HepG2 (cell line): ENCODE measurements at regions not wholly inside any gene's neighbourhood (a gene's known extent, or its start where the extent isn't known, plus 50 kb on each side); places are given as distances from the start of the nearest gene placed in this dataset.

Source experiments
- ATAC-seq: fragments of 200-7000 bp; cut with Tn5 transposase; 3 replicates; pipeline ENCODE4 v1.9.1; 2020; ENCODE audit warnings: mild to moderate bottlenecking, moderate library complexity
- BruUV-seq: library from RNA; stranded (reverse); fragments of 400-500 nt; replicated peaks from 2 replicates; lab custom pipeline; 2021; lab: Mats Ljungman, UMichigan
- CTCF ChIA-PET: fragments of 300-600 bp; formaldehyde crosslinking; extraction: SDS; loops from one replicate; lab custom pipeline; 2021; ENCODE audit warnings: low total read pairs, inconsistent platforms, low intra/inter-chr PET ratio; lab: Yijun Ruan, JAX
- POLR2A ChIA-PET: fragments of 350-600 bp; sonication (Branson Sonifier 250); formaldehyde crosslinking; loops from one replicate; lab custom pipeline; 2020; ENCODE audit warnings: antibody characterized with exemption, inconsistent platforms; lab: Yijun Ruan, JAX
- DNase-seq: peaks from one replicate; pipeline ENCODE4 v3.0.0-alpha.2; 2015; ENCODE audit warnings: low spot score
- FAIRE-seq: peaks from 3 replicates; lab custom pipeline; 2011; peaks lifted over from hg19 to GRCh38; lab: Jason Lieb, UNC
- H2AFZ ChIP-seq: one replicate; pipeline ENCODE4 v1.6.1; 2011; ENCODE audit warnings: low read length, inconsistent platforms
- H3K27ac ChIP-seq: fragments of 300-600 bp; 3 replicates; pipeline ENCODE4 v1.8.0; 2011; ENCODE audit warnings: mixed run types, mild to moderate bottlenecking, mixed read lengths, low read length, inconsistent platforms; ENCODE audit not compliant: insufficient read depth; ENCODE audit errors: extremely low read length
- H3K27me3 ChIP-seq, 2 experiments: fragments of 200-600 bp in 1 of 2; 2 replicates in 1 of 2; 3 replicates in 1 of 2; pipeline versions ENCODE4 v1.6.0 to v1.8.0; 2011; ENCODE audit warnings: low read length in 2 of 2, mild to moderate bottlenecking in 2 of 2, moderate library complexity in 2 of 2, inconsistent platforms in 1 of 2; ENCODE audit not compliant: insufficient read depth in 2 of 2, control insufficient read depth in 1 of 2
- H3K36me3 ChIP-seq, 2 experiments: fragments of 200-600 bp in 1 of 2; replicated peaks in 1 of 2; 2 replicates in 1 of 2; 3 replicates in 1 of 2; pipeline versions ENCODE4 v1.5.1 to v1.8.0; 2011; ENCODE audit warnings: low read length in 2 of 2, inconsistent platforms in 1 of 2; ENCODE audit not compliant: insufficient read depth in 2 of 2, control insufficient read depth in 1 of 2
- H3K4me1 ChIP-seq: 2 replicates; pipeline ENCODE4 v1.5.1; 2012; ENCODE audit warnings: low read length, inconsistent platforms; ENCODE audit not compliant: insufficient read depth
- H3K4me2 ChIP-seq: 2 replicates; pipeline ENCODE4 v1.6.0; 2011; ENCODE audit warnings: low read depth, low read length, inconsistent platforms
- H3K4me3 ChIP-seq, 3 experiments: fragments of 200-600 bp in 1 of 3; sonication (generic), shearing (Covaris generic) in 1 of 3; replicated peaks in 1 of 3; 2 replicates each; pipeline ENCODE4 v1.5.1; 2011 to 2016; ENCODE audit warnings: low read length in 3 of 3, inconsistent platforms in 2 of 3, low read depth in 2 of 3, mild to moderate bottlenecking in 2 of 3, control low read depth in 1 of 3, mixed read lengths in 1 of 3; ENCODE audit not compliant: insufficient read depth in 1 of 3
- H3K79me2 ChIP-seq: one replicate; pipeline ENCODE4 v1.6.1; 2011; ENCODE audit warnings: low read length, inconsistent platforms; ENCODE audit not compliant: insufficient read depth
- H3K9ac ChIP-seq: 2 replicates; pipeline ENCODE4 v1.6.0; 2011; ENCODE audit warnings: mild to moderate bottlenecking, low read depth, low read length, inconsistent platforms; ENCODE audit not compliant: insufficient read depth
- H3K9me3 ChIP-seq: 2 replicates; pipeline ENCODE4 v1.5.1; 2012; ENCODE audit warnings: mild to moderate bottlenecking, low read length
- H4K20me1 ChIP-seq: 2 replicates; pipeline ENCODE4 v1.6.0; 2011; ENCODE audit warnings: inconsistent platforms, mild to moderate bottlenecking, low read length, moderate library complexity; ENCODE audit not compliant: insufficient read depth
- CBX2 ChIP-seq, 2 experiments: fragments of 200-600 bp in 1 of 2; sonication (generic); formaldehyde crosslinking in 1 of 2; IDR thresholded peaks; 2 replicates each; pipeline versions ENCODE4 v1.7.0 to v1.8.1; 2018 to 2022; ENCODE audit warnings: low read depth in 2 of 2, low read length in 1 of 2, mild to moderate bottlenecking in 1 of 2, missing genetic modification reagents in 1 of 2
- ELK4 ChIP-seq: sonication (generic); formaldehyde crosslinking; IDR thresholded peaks from 2 replicates; pipeline ENCODE4 v1.9.0; 2021; ENCODE audit warnings: missing genetic modification reagents, borderline replicate concordance
- SP140L ChIP-seq: sonication (generic); formaldehyde crosslinking; IDR thresholded peaks from 2 replicates; pipeline ENCODE4 v1.4.0; 2020; ENCODE audit warnings: missing genetic modification reagents, borderline replicate concordance
- ZC3H4 ChIP-seq: sonication (generic); formaldehyde crosslinking; IDR thresholded peaks from 2 replicates; pipeline ENCODE4 v1.4.0; 2020; ENCODE audit warnings: missing genetic modification reagents, borderline replicate concordance
- ZFP37 ChIP-seq: sonication (generic); formaldehyde crosslinking; IDR thresholded peaks from 2 replicates; pipeline ENCODE4 v1.4.0; 2020; ENCODE audit warnings: missing genetic modification reagents, borderline replicate concordance
- ZFP82 ChIP-seq: sonication (generic); formaldehyde crosslinking; IDR thresholded peaks from 2 replicates; pipeline ENCODE4 v1.5.1; 2020; ENCODE audit warnings: mild to moderate bottlenecking, missing genetic modification reagents, borderline replicate concordance
- ZNF567 ChIP-seq: sonication (generic); formaldehyde crosslinking; IDR thresholded peaks from 2 replicates; pipeline ENCODE4 v1.8.1; 2023; ENCODE audit warnings: mild to moderate bottlenecking, missing genetic modification reagents, borderline replicate concordance
- ZSCAN29 ChIP-seq: sonication (generic); formaldehyde crosslinking; conservative IDR thresholded peaks from 2 replicates; pipeline ENCODE4 v1.4.0; 2020; ENCODE audit warnings: mild to moderate bottlenecking, missing genetic modification reagents
- WGBS: methylation state at CpG from one replicate; pipeline ENCODE4 v1.1.6; 2017; ENCODE audit warnings: low lambda C conversion rate; 5-methylcytosine and 5-hydroxymethylcytosine counted together
- in situ Hi-C: cut with HindIII; loops from 2 replicates; pipeline ENCODE4 v1.10.0; 2017; ENCODE audit warnings: low pct_unique_long_range_greater_than_20kb; ENCODE audit not compliant: extremely low pct_ligation_motif_present
- intact Hi-C: fragments of 100-400 bp; cut with micrococcal nuclease; formaldehyde crosslinking; loops from one replicate; pipeline ENCODE4 v1.10.0; 2022; ENCODE audit not compliant: unreplicated experiment
- TF ChIP-seq, protein P1 (sequence below): sonication (generic); formaldehyde crosslinking; IDR thresholded peaks from 2 replicates; pipeline ENCODE4 v1.5.1; 2020; ENCODE audit warnings: mild to moderate bottlenecking, missing genetic modification reagents

- intact Hi-C loops (no loop called here), in situ Hi-C loops (no loop called here)
- Histone ChIP-seq H3K36me3 (no peaks in the 10 kb centered on the region), H3K4me3 (no peak overlapping the region), H3K27me3 (no peaks in the 10 kb centered on the region), H3K79me2 (no peaks in the 10 kb centered on the region), H3K9ac (no peak overlapping the region), H4K20me1 (no peaks in the 10 kb centered on the region), H3K4me2 (no peak overlapping the region), H3K27ac (no peak overlapping the region)
- CTCF ChIA-PET: no interaction called here
- DNase-seq: no peak
- whole genome bisulfite sequencing: 4% methylated on average over 2 of the region's 2 CpGs
- no TSS peak for BruUV-seq
- POLR2A ChIA-PET: no interaction called here
- no peak for TF ChIP-seq CBX2 (IDR thresholded peaks at IDR 0.05; ENCODE audit: low read depth, low read length)
- no peak for TF ChIP-seq CBX2 (CRISPR knock-in tag; IDR thresholded peaks at IDR 0.05; ENCODE audit: low read depth)
- no peak for TF ChIP-seq ELK4 (CRISPR knock-in tag)
- no peak for TF ChIP-seq ZC3H4 (CRISPR knock-in tag)
- TF ChIP-seq ZFP82: no peak
- TF ChIP-seq, protein P1, sequence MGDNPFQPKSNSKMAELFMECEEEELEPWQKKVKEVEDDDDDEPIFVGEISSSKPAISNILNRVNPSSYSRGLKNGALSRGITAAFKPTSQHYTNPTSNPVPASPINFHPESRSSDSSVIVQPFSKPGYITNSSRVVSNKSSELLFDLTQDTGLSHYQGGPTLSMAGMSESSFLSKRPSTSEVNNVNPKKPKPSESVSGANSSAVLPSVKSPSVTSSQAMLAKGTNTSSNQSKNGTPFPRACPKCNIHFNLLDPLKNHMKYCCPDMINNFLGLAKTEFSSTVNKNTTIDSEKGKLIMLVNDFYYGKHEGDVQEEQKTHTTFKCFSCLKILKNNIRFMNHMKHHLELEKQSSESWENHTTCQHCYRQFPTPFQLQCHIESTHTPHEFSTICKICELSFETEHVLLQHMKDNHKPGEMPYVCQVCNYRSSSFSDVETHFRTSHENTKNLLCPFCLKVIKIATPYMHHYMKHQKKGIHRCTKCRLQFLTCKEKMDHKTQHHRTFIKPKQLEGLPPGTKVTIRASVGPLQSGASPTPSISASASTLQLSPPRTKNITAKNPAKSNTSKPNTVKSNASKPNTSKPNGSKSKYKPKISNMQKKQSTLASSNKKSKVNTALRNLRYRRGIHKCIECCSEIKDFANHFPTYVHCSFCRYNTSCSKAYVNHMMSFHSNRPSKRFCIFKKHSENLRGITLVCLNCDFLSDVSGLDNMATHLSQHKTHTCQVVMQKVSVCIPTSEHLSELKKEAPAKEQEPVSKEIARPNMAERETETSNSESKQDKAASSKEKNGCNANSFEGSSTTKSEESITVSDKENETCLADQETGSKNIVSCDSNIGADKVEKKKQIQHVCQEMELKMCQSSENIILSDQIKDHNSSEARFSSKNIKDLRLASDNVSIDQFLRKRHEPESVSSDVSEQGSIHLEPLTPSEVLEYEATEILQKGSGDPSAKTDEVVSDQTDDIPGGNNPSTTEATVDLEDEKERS (CRISPR knock-in tag): no peak
- no peak for TF ChIP-seq ZSCAN29 (CRISPR knock-in tag)
- no peak for TF ChIP-seq ZFP37 (CRISPR knock-in tag)
- no peak for TF ChIP-seq SP140L (CRISPR knock-in tag)
- TF ChIP-seq ZNF567 (CRISPR knock-in tag): no peak
- TF ChIP-seq, all 625 proteins: peak for 0
- FAIRE-seq (no peak), ATAC-seq (no peak)
- peaks cover 34% of the 10 kb centered on the region for H3K9me3 ChIP-seq
- no peak overlapping the region for H2AFZ ChIP-seq
- no peaks in the 10 kb centered on the region for H3K4me1 ChIP-seq
These were observed 138.0 kb downstream of the DTWD1 start for GRCh38 chr15:49758856-49759255.
